GM12873 (cell line): ENCODE measurements at regions not wholly inside any gene's neighbourhood (a gene's known extent, or its start where the extent isn't known, plus 50 kb on each side); places are given as distances from the start of the nearest gene placed in this dataset.

Experiments
- TF ChIP-seq, protein P1 (sequence below): IDR thresholded peaks from 2 replicates; pipeline ENCODE4 v1.5.1; 2012; ENCODE audit warnings: low read depth, mild to moderate bottlenecking, moderate library complexity, low read length, control low read depth; ENCODE audit not compliant: insufficient read depth; ENCODE audit errors: missing control alignments

GRCh38 chr6:119627908-119628669 lies 278.5 kb upstream of the MAN1A1 start:
- TF ChIP-seq, protein P1, sequence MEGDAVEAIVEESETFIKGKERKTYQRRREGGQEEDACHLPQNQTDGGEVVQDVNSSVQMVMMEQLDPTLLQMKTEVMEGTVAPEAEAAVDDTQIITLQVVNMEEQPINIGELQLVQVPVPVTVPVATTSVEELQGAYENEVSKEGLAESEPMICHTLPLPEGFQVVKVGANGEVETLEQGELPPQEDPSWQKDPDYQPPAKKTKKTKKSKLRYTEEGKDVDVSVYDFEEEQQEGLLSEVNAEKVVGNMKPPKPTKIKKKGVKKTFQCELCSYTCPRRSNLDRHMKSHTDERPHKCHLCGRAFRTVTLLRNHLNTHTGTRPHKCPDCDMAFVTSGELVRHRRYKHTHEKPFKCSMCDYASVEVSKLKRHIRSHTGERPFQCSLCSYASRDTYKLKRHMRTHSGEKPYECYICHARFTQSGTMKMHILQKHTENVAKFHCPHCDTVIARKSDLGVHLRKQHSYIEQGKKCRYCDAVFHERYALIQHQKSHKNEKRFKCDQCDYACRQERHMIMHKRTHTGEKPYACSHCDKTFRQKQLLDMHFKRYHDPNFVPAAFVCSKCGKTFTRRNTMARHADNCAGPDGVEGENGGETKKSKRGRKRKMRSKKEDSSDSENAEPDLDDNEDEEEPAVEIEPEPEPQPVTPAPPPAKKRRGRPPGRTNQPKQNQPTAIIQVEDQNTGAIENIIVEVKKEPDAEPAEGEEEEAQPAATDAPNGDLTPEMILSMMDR = no peak

- TF ChIP-seq, protein P1 = no peak
Measured at GRCh38 chr6:119626884-119627619, 277.5 kb upstream of the MAN1A1 start.

GRCh38 chr6:119620846-119621555 lies 271.4 kb upstream of the MAN1A1 start:
- TF ChIP-seq, protein P1 = no peak

DNA sequence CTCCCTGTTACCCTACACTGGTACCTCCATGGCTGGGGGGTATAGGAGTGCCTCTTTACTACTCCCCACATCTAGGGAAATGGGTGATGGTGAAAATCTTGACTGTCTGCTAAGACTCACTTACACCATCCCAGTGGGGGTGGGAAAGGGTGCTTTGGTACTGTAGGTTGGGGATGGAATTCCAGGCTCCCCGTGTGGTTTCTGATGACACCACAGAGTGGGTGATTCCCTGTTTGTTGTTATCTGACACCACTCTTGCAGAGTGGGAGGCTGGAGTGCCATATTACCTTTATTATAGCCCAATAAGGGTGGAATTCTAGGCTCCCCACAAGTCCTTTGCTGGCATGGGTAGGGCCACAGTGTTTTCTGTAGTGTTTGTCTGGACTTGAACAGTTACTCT lies 264.6 kb upstream of the MAN1A1 start:
- TF ChIP-seq, protein P1 = no peak

- TF ChIP-seq, protein P1 = no peak
Measured at GRCh38 chr6:119612911-119613381, 263.4 kb upstream of the MAN1A1 start.

GRCh38 chr6:119612176-119612891 lies 262.8 kb upstream of the MAN1A1 start:
- TF ChIP-seq, protein P1 = no peak

- TF ChIP-seq, protein P1 = no peak
Measured at GRCh38 chr6:119610754-119611153, 261.2 kb upstream of the MAN1A1 start.
